Mesenchymal stem cell (in vitro differentiated cells and primary cell): ENCODE measurements at regions not wholly inside any gene's neighbourhood (a gene's known extent, or its start where the extent isn't known, plus 50 kb on each side); places are given as distances from the start of the nearest gene placed in this dataset.

Source experiments
- DNase-seq: peaks from one replicate; pipeline ENCODE4 v3.0.0-alpha.2; 2013
- H2AFZ ChIP-seq: one replicate; pipeline ENCODE4 v1.6.1; 2013; ENCODE audit warnings: low read depth, mild to moderate bottlenecking, control low read depth, inconsistent platforms, low read length, moderate library complexity
- H2AK5ac ChIP-seq: 2 replicates; pipeline ENCODE4 v1.6.1; 2013; ENCODE audit warnings: low read length, moderate library complexity, mild to moderate bottlenecking, inconsistent platforms; ENCODE audit not compliant: severe bottlenecking
- H2BK120ac ChIP-seq: one replicate; pipeline ENCODE4 v1.6.1; 2013; ENCODE audit warnings: low read depth, mild to moderate bottlenecking, inconsistent platforms, low read length, moderate library complexity
- H2BK12ac ChIP-seq, 2 experiments: one replicate each; pipeline ENCODE4 v1.6.1; 2013; ENCODE audit warnings: inconsistent platforms in 2 of 2, low read length in 2 of 2, mild to moderate bottlenecking in 2 of 2, moderate library complexity in 2 of 2, control low read depth in 1 of 2
- H2BK15ac ChIP-seq: one replicate; pipeline ENCODE4 v1.6.1; 2013; ENCODE audit warnings: mild to moderate bottlenecking, low read depth, inconsistent platforms; ENCODE audit not compliant: poor library complexity, severe bottlenecking
- H2BK5ac ChIP-seq: 2 replicates; pipeline ENCODE4 v1.6.1; 2013; ENCODE audit warnings: low read depth, mild to moderate bottlenecking, low read length, control low read depth, inconsistent platforms; ENCODE audit not compliant: poor library complexity, severe bottlenecking
- H3K14ac ChIP-seq, 2 experiments: one replicate each; pipeline ENCODE4 v1.6.1; 2013; ENCODE audit warnings: inconsistent platforms in 2 of 2, low read length in 2 of 2, control low read depth in 1 of 2, mild to moderate bottlenecking in 1 of 2, moderate library complexity in 1 of 2
- H3K18ac ChIP-seq, 2 experiments: one replicate each; pipeline ENCODE4 v1.6.1; 2013; ENCODE audit warnings: inconsistent platforms in 2 of 2, low read length in 2 of 2, control low read depth in 1 of 2, low read depth in 1 of 2, mild to moderate bottlenecking in 1 of 2
- H3K23ac ChIP-seq, 2 experiments: one replicate each; pipeline ENCODE4 v1.6.1; 2013; ENCODE audit warnings: inconsistent platforms in 2 of 2, low read length in 2 of 2, mild to moderate bottlenecking in 2 of 2, moderate library complexity in 2 of 2, control low read depth in 1 of 2
- H3K27ac ChIP-seq: 2 replicates; pipeline ENCODE4 v1.5.1; 2013; ENCODE audit warnings: mild to moderate bottlenecking, moderate library complexity, low read length, control low read depth, inconsistent platforms; ENCODE audit not compliant: poor library complexity, severe bottlenecking
- H3K27me3 ChIP-seq, 2 experiments: 2 replicates each; pipeline versions ENCODE4 v1.6.1 to v1.7.0; 2013; ENCODE audit warnings: low read length in 2 of 2, mild to moderate bottlenecking in 2 of 2, moderate library complexity in 2 of 2, control low read depth in 1 of 2, inconsistent platforms in 1 of 2; ENCODE audit not compliant: control insufficient read depth in 1 of 2, insufficient read depth in 1 of 2
- H3K36me3 ChIP-seq, 2 experiments: 2 replicates each; pipeline versions ENCODE4 v1.6.1 to v1.7.0; 2013; ENCODE audit warnings: low read length in 2 of 2, control low read depth in 1 of 2, inconsistent platforms in 1 of 2, low read depth in 1 of 2, mild to moderate bottlenecking in 1 of 2; ENCODE audit not compliant: insufficient read depth in 2 of 2, control insufficient read depth in 1 of 2
- H3K4ac ChIP-seq, 2 experiments: one replicate each; pipeline ENCODE4 v1.6.1; 2013; ENCODE audit warnings: inconsistent platforms in 2 of 2, low read length in 2 of 2, mild to moderate bottlenecking in 2 of 2, moderate library complexity in 2 of 2, control low read depth in 1 of 2, low read depth in 1 of 2
- H3K4me1 ChIP-seq: 2 replicates; pipeline ENCODE4 v1.6.1; 2013; ENCODE audit warnings: low read depth, low read length, control low read depth; ENCODE audit not compliant: control insufficient read depth, insufficient read depth
- H3K4me2 ChIP-seq: 2 replicates; pipeline ENCODE4 v1.6.1; 2013; ENCODE audit warnings: low read length, mild to moderate bottlenecking, inconsistent platforms; ENCODE audit not compliant: poor library complexity, severe bottlenecking
- H3K4me3 ChIP-seq, 2 experiments: 2 replicates each; pipeline versions ENCODE4 v1.5.1 to v1.7.0; 2013; ENCODE audit warnings: low read length in 2 of 2, mild to moderate bottlenecking in 2 of 2, control low read depth in 1 of 2, low read depth in 1 of 2; ENCODE audit not compliant: insufficient read depth in 1 of 2
- H3K79me1 ChIP-seq: replicated peaks from 2 replicates; pipeline ENCODE4 v1.6.1; 2013; ENCODE audit warnings: mild to moderate bottlenecking, control low read depth, low read length, inconsistent platforms; ENCODE audit not compliant: poor library complexity, severe bottlenecking
- H3K9ac ChIP-seq: 2 replicates; pipeline ENCODE4 v1.7.0; 2013; ENCODE audit warnings: mild to moderate bottlenecking, low read length, moderate library complexity
- H3K9me3 ChIP-seq: 2 replicates; pipeline ENCODE4 v1.7.0; 2013; ENCODE audit warnings: mild to moderate bottlenecking, low read length; ENCODE audit not compliant: control insufficient read depth
- H4K8ac ChIP-seq: one replicate; pipeline ENCODE4 v1.6.1; 2013; ENCODE audit warnings: inconsistent platforms, mild to moderate bottlenecking, low read length, moderate library complexity
- H4K91ac ChIP-seq: one replicate; pipeline ENCODE4 v1.6.1; 2013; ENCODE audit warnings: mild to moderate bottlenecking, low read length, inconsistent platforms
- WGBS: methylation state at CpG from one replicate; pipeline ENCODE4 v1.1.7; 2013; ENCODE audit warnings: mixed read lengths; 5-methylcytosine and 5-hydroxymethylcytosine counted together

GRCh38 chr13:100825557-100825956, 151.0 kb upstream of the TMTC4 start:
- Histone ChIP-seq H4K91ac (no peak overlapping the region), H2AK5ac (no peak overlapping the region), H3K9ac (peak overlapping the region; percentile 51), H3K14ac (no peak overlapping the region), H3K36me3 (no peaks in the 10 kb centered on the region), H3K9me3 (no peaks in the 10 kb centered on the region), H2BK5ac (no peak overlapping the region), H2AFZ (no peak overlapping the region), H3K4me3 (no peak overlapping the region), H3K27ac (no peak overlapping the region), H3K4me1 (no peaks in the 10 kb centered on the region), H2BK15ac (no peak overlapping the region), H3K27me3 (no peaks in the 10 kb centered on the region), H4K8ac (no peak overlapping the region), H2BK120ac (no peak overlapping the region), H3K4ac (no peak overlapping the region), H3K79me1 (no peaks in the 10 kb centered on the region), H3K18ac (no peak overlapping the region), H3K23ac (no peak overlapping the region), H3K4me2 (no peak overlapping the region), H2BK12ac (no peak overlapping the region)
- WGBS = 94% methylated on average over 3 of the region's 3 CpGs
- DNase-seq = no peak

- no peak for DNase-seq
- Histone ChIP-seq H3K9ac (no peak overlapping the region), H2BK120ac (no peak overlapping the region), H3K23ac (no peak overlapping the region), H2BK12ac (no peak overlapping the region), H3K18ac (no peak overlapping the region), H3K4me3 (no peak overlapping the region), H2BK5ac (no peak overlapping the region), H3K4me2 (no peak overlapping the region), H3K79me1 (no peaks in the 10 kb centered on the region), H3K14ac (no peak overlapping the region), H4K8ac (no peak overlapping the region), H3K9me3 (no peaks in the 10 kb centered on the region), H2BK15ac (no peak overlapping the region), H3K36me3 (no peaks in the 10 kb centered on the region), H2AK5ac (no peak overlapping the region), H2AFZ (no peak overlapping the region), H4K91ac (no peak overlapping the region), H3K27ac (no peak overlapping the region), H3K27me3 (no peaks in the 10 kb centered on the region), H3K4ac (no peak overlapping the region), H3K4me1 (no peaks in the 10 kb centered on the region)
- WGBS = 88% methylated on average over 3 of the region's 3 CpGs
Measured at GRCh38 chr13:100824366-100824765, 149.8 kb upstream of the TMTC4 start.

- Histone ChIP-seq H3K18ac (no peak overlapping the region), H2BK5ac (no peak overlapping the region), H3K27ac (no peak overlapping the region), H2BK12ac (no peak overlapping the region), H3K4me1 (no peaks in the 10 kb centered on the region), H3K79me1 (no peaks in the 10 kb centered on the region), H3K36me3 (no peaks in the 10 kb centered on the region), H3K14ac (no peak overlapping the region), H3K4ac (no peak overlapping the region), H3K4me3 (no peak overlapping the region), H3K9me3 (no peaks in the 10 kb centered on the region), H2AFZ (no peak overlapping the region), H4K8ac (no peak overlapping the region), H2BK120ac (no peak overlapping the region), H2BK15ac (no peak overlapping the region), H3K27me3 (no peaks in the 10 kb centered on the region), H2AK5ac (no peak overlapping the region), H3K9ac (no peak overlapping the region), H4K91ac (no peak overlapping the region), H3K4me2 (no peak overlapping the region), H3K23ac (no peak overlapping the region)
- DNase-seq = no peak
- 69% methylated on average over 3 of the region's 3 CpGs for WGBS
Measured at GRCh38 chr13:100823448-100823847, 148.9 kb upstream of the TMTC4 start.

DNA sequence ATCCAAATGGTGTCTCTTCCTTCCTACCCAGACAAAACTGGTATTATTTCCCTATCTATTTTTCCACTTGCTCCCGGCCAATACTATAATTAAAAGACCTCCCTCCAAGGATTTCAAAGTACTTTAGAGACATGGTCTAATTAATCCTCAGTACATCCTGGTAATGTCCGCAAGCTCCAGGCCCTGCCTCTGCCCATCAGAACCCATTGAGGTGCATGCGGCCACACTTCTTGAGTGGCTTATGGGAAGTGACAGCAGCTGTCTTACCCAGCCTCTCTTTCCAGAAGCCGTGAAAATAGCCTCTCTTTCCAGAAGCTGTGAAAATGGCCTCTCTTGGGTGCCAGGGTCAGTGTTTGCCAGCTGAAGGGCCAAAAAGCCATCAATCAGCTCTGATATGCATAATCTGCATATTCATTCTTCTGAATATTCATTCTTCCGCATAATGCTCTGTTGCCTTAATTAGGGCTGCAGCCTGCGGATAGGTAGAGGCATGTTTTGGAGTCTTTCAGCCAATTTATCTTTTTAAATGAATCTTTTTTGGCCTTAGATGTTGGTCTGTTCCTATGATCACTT, 148.4 kb upstream of the TMTC4 start:
- H3K4me2 ChIP-seq = no peak overlapping the region
- no peak overlapping the region for H3K27ac ChIP-seq
- H3K4ac ChIP-seq = no peak overlapping the region
- no peaks in the 10 kb centered on the region for H3K36me3 ChIP-seq
- 90% methylated on average over 6 of the region's 6 CpGs for WGBS
- H3K18ac ChIP-seq = no peak overlapping the region
- H3K9ac ChIP-seq = no peak overlapping the region
- H3K27me3 ChIP-seq = no peaks in the 10 kb centered on the region
- H2BK120ac ChIP-seq = no peak overlapping the region
- no peak overlapping the region for H2AFZ ChIP-seq
- no peak overlapping the region for H2AK5ac ChIP-seq
- H3K4me3 ChIP-seq = no peak overlapping the region
- H2BK15ac ChIP-seq = no peak overlapping the region
- H3K14ac ChIP-seq = no peak overlapping the region
- no peak overlapping the region for H4K91ac ChIP-seq
- no peaks in the 10 kb centered on the region for H3K9me3 ChIP-seq
- no peak overlapping the region for H2BK12ac ChIP-seq
- no peaks in the 10 kb centered on the region for H3K4me1 ChIP-seq
- H3K23ac ChIP-seq = no peak overlapping the region
- H2BK5ac ChIP-seq = no peak overlapping the region
- no peak overlapping the region for H4K8ac ChIP-seq
- no peaks in the 10 kb centered on the region for H3K79me1 ChIP-seq
- DNase-seq = no peak
